NT2/D1 (cell line): ENCODE measurements at regions not wholly inside any gene's neighbourhood (a gene's known extent, or its start where the extent isn't known, plus 50 kb on each side); places are given as distances from the start of the nearest gene placed in this dataset.

Source experiments
- YY1 ChIP-seq: IDR thresholded peaks from 2 replicates; pipeline ENCODE4 v1.6.1; 2011; ENCODE audit not compliant: insufficient read length, insufficient read depth
- ZNF274 ChIP-seq: IDR thresholded peaks from 2 replicates; pipeline ENCODE4 v1.6.1; 2011; ENCODE audit warnings: mild to moderate bottlenecking, low read depth, low read length

- TF ChIP-seq ZNF274 (no peak), YY1 (no peak)
Measured at GRCh38 chr15:27668471-27669220, 430.5 kb downstream of the OCA2 start.
